AG04449 (cell line): ENCODE measurements at regions not wholly inside any gene's neighbourhood (a gene's known extent, or its start where the extent isn't known, plus 50 kb on each side); places are given as distances from the start of the nearest gene placed in this dataset.
"Not testable (repeated sequence)": the region's sequence is repeated elsewhere in the genome, so short reads cannot be mapped to it uniquely, and the experiment has no call there.

ENCODE experiments used
- CTCF ChIA-PET: fragments of 350-600 bp; formaldehyde crosslinking; extraction: SDS; loops from one replicate; lab custom pipeline; 2021; ENCODE audit warnings: antibody characterized with exemption; lab: Yijun Ruan, JAX
- POLR2A ChIA-PET: fragments of 400-600, 350-600 bp; formaldehyde crosslinking; extraction: SDS; loops from one replicate; lab custom pipeline; 2020; ENCODE audit warnings: antibody characterized with exemption, inconsistent platforms; lab: Yijun Ruan, JAX
- DNase-seq: peaks from one replicate; pipeline ENCODE4 v3.0.0-alpha.2; 2010; ENCODE audit warnings: low read depth, low spot score
- H3K4me3 ChIP-seq: 2 replicates; pipeline ENCODE4 v1.5.1; 2011; ENCODE audit warnings: low read depth, mild to moderate bottlenecking, control low read depth, low read length
- CTCF ChIP-seq: IDR thresholded peaks from one replicate; pipeline ENCODE4 v1.5.1; 2011; ENCODE audit warnings: mild to moderate bottlenecking, moderate library complexity, low read length, control low read depth, inconsistent platforms; ENCODE audit not compliant: insufficient read depth; ENCODE audit errors: missing control alignments

- POLR2A ChIA-PET, result no interaction called here
- no peak for TF ChIP-seq CTCF
- CTCF ChIA-PET, result no interaction called here
- H3K4me3 ChIP-seq, result no peak overlapping the region
- no peak for DNase-seq
These were observed 207.0 kb upstream of the ACO1 start for GRCh38 chr9:32177396-32177795.

GRCh38 chr9:32180597-32180996, 203.8 kb upstream of the ACO1 start:
- no peak overlapping the region for H3K4me3 ChIP-seq
- CTCF ChIA-PET, result no interaction called here
- DNase-seq, result no peak
- no peak for TF ChIP-seq CTCF
- POLR2A ChIA-PET, result no interaction called here

GRCh38 chr9:32200241-32200640, 184.2 kb upstream of the ACO1 start:
- no peak for TF ChIP-seq CTCF
- DNase-seq, result no peak
- CTCF ChIA-PET, result no interaction called here

GRCh38 chr9:32200896-32201295, 183.5 kb upstream of the ACO1 start:
- POLR2A ChIA-PET, result no interaction called here
- no peak overlapping the region for H3K4me3 ChIP-seq
- CTCF ChIA-PET, result no interaction called here
- no peak for TF ChIP-seq CTCF
- no peak for DNase-seq

More at GRCh38 chr9:32200241-32200640, 184.2 kb upstream of the ACO1 start:
- H3K4me3 ChIP-seq, result no peak overlapping the region
- POLR2A ChIA-PET, result no interaction called here

- POLR2A ChIA-PET, DNase-seq, CTCF ChIA-PET, H3K4me3 ChIP-seq: not testable (repeated sequence)
These were observed 175.3 kb upstream of the ACO1 start for GRCh38 chr9:32209164-32209563.

GRCh38 chr9:32218100-32218767, 166.2 kb upstream of the ACO1 start:
- DNase-seq, result no peak
- H3K4me3 ChIP-seq, result no peak overlapping the region
- no peak for TF ChIP-seq CTCF
- ChIA-PET POLR2A (no interaction called here), CTCF (no interaction called here)

- POLR2A ChIA-PET, result no interaction called here
- DNase-seq, result no peak
- TF ChIP-seq CTCF, result no peak
- no peak overlapping the region for H3K4me3 ChIP-seq
- CTCF ChIA-PET, result no interaction called here
These were observed 163.7 kb upstream of the ACO1 start for GRCh38 chr9:32220750-32221149.
